ENCODE measurements at regions not wholly inside any gene's neighbourhood (a gene's known extent, or its start where the extent isn't known, plus 50 kb on each side); places are given as distances from the start of the nearest gene placed in this dataset.

DNA sequence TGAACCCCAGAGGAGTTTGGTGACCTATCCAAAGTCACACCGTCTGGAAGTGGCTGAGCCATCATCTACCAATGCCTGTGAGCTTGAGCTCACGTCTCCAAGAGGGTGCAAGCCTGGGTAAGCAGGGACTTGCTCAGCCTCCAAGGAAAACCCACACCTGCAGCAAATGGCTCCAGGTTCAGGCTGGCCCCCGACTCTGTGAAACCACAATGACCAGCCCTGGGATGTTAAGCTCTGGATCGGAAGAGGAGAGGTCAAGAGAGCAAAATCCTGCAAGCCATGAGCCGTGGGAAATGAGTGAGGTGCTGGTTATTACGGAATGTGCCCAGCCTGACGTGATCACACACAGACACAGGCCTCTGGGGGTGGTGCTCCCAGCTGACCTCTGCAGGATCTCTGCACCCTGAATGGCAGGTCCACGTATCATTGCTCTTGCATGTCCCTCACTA is 94.1 kb upstream of the OTOS start:
- TF ChIP-seq, protein P1, sequence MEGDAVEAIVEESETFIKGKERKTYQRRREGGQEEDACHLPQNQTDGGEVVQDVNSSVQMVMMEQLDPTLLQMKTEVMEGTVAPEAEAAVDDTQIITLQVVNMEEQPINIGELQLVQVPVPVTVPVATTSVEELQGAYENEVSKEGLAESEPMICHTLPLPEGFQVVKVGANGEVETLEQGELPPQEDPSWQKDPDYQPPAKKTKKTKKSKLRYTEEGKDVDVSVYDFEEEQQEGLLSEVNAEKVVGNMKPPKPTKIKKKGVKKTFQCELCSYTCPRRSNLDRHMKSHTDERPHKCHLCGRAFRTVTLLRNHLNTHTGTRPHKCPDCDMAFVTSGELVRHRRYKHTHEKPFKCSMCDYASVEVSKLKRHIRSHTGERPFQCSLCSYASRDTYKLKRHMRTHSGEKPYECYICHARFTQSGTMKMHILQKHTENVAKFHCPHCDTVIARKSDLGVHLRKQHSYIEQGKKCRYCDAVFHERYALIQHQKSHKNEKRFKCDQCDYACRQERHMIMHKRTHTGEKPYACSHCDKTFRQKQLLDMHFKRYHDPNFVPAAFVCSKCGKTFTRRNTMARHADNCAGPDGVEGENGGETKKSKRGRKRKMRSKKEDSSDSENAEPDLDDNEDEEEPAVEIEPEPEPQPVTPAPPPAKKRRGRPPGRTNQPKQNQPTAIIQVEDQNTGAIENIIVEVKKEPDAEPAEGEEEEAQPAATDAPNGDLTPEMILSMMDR (IDR thresholded peaks at IDR 0.05) = no peak
- intact Hi-C loops (cut with DNase I) = no loop called here
- DNase-seq (ENCODE audit: low spot score in 2 of 2) = peak in 1 of 2 donors; percentile 59

DNA sequence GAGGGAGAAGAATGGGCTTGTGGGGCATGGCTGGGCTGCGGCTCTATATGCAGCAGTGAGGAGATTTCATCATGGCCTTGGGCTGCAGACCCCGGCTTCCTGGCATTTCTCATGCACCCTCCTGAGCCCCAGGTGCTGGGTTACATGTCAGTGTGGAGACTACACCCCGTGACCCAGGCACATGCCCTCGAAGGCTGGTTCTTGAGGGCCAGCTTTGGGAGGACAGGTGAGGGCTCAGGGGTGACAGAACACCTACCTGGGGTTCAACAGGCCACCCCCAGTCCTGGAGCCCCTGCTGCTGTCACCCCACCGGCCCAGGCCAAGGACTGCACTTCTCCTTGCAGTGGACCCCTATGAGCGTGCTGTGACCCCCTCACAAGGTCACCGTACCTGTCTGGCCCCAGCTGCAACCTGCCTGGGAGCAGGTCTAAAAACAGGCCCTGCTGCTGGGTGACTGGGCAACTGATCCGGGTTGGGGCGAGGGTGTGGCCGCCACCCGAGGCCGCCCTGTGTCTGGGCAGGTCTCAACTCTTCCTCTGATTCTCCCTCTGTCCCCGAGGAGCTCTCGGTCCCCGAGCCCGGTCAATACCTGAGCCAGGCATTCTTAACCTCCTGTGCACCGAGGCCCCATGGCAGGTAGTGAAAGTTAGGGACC is 94.8 kb upstream of the OTOS start:
- Histone ChIP-seq H3K36me3 (no peaks in the 10 kb centered on the region), H3K4me1 (peaks cover 6 to 22% of the 10 kb centered on the region in 2 donors), H3K27me3 (no peaks in the 10 kb centered on the region), H3K4me3 (no peak overlapping the region), H3K27ac (no peak overlapping the region), H3K9me3 (no peaks in the 10 kb centered on the region)
- DNase-seq (ENCODE audit: low spot score in 2 of 2) = peak in 1 of 2 donors; percentile 62
- intact Hi-C loops (cut with DNase I) = no loop called here
- TF ChIP-seq, protein P1 (IDR thresholded peaks at IDR 0.05) = no peak

More for the DNA sequence above, 94.1 kb upstream of the OTOS start:
- Histone ChIP-seq H3K4me1 (peaks cover 6 to 22% of the 10 kb centered on the region in 2 donors), H3K9me3 (peaks cover 0 to under 1% of the 10 kb centered on the region in 2 donors), H3K36me3 (no peaks in the 10 kb centered on the region), H3K4me3 (no peak overlapping the region), H3K27me3 (no peaks in the 10 kb centered on the region), H3K27ac (peak overlapping the region; percentile 53 to 76)

DNA sequence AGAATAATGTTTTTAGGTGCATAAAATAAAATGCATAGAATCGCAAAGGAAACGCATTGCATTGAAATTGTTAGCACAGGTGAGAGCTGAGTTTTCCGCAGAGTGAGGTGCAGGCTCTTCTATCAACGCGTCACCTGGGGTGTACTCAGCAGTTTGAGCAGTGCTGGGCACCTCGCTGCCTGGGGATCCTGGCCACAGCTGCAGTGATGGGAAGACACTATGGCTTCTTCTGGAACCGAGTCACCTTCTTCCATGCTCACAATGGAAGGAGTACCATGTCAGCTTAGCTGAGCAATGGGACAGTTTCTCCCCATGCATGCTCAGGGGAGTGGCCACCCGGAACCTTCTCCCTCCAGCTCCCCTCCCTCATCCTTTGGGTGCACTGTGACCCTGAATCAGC is 95.4 kb upstream of the OTOS start:
- intact Hi-C loops (cut with DNase I) = no loop called here
- H3K9me3 ChIP-seq = no peaks in the 10 kb centered on the region
- H3K4me1 ChIP-seq = peaks cover 6 to 22% of the 10 kb centered on the region in 2 donors
- peak in 1 of 2 donors; percentile 38 for DNase-seq (ENCODE audit: low spot score in 2 of 2)
- H3K27me3 ChIP-seq = no peaks in the 10 kb centered on the region
- TF ChIP-seq, protein P1 (IDR thresholded peaks at IDR 0.05) = no peak
- H3K36me3 ChIP-seq = no peaks in the 10 kb centered on the region
- peak overlapping the region; percentile 45 to 73 for H3K27ac ChIP-seq
- H3K4me3 ChIP-seq = no peak overlapping the region

DNA sequence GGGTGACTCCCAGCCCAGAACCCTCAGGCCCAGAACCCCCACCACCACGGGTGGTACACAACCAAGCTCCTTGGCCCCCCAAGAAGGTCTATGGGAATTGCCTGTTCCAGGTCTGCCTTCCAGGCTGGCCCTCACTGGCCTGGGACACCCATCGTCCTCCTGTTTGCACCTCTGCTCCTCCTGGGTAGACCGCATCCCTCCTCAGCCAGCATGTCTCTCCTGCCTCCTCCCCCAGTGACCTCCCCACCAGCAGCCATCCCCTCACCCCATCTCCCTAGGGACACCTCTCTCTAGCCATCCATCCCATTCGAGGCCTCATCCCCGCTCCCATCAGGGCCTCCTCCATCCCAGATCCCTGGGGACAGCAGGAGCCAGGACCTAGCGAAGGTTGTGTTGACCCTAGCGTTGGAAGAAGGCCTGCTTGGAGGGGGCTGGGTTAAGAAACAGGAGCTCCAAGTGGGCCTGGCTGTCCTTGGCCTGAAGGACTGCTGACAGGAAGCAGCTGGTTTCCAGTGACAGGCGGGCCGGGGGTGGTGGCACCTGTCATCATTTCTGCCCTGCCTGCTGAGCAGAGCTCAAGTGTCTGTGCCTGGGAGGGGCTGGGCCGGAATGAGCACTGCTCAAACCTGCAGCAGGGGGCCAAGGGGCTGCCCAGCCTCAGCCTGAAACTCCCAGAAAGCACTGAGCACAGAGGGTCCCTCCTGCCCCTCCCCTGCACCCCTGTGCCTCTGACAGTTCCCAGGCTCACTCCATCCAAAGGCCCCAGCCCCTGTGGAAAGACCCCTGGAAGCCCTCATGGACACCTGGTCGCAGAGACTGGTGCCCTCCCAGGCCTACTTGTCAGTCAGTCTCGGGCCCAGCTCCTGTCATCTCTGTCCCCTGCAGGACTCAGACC is 96.0 kb upstream of the OTOS start:
- intact Hi-C loops (cut with DNase I) = no loop called here
- peak overlapping the region; percentile 45 to 73 for H3K27ac ChIP-seq

DNA sequence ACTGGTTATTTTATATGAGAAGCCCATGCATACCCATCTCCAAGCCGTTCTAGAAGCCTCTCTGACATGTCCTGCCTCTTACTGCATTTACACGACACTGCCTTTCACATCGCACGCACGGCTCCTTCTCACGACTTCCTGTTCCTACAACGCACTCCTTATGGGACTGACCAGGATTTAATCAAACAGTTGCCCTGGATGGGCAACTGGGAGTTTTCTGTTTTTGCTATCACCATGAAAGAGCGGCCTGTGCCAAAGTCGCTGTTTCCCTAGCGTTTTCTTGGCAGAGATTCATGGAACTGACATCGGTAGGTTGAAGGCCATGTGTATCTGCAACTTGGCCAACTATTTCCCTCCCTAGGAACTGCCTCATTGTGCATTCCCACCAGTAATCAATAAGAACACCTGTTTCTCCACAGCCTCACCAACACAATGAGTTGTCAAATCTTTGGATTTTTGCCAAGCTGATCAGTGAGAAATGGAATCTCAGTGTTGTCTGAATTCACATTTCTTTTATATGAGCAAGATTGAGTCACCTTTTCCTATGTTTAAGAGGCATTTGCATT is 97.2 kb upstream of the OTOS start:
- no peak overlapping the region for H3K4me3 ChIP-seq
- intact Hi-C loops (cut with DNase I) = loop anchor here (1.0 kb wide), 1 partner anchor 14 kb away; no protein-coding TSS in a partner anchor
- DNase-seq (ENCODE audit: low spot score in 2 of 2) = peak in 1 of 2 donors; percentile 65

More for the DNA sequence above, 96.0 kb upstream of the OTOS start:
- H3K4me3 ChIP-seq = no peak overlapping the region
- H3K27me3 ChIP-seq = no peaks in the 10 kb centered on the region
- H3K36me3 ChIP-seq = no peaks in the 10 kb centered on the region
- H3K9me3 ChIP-seq = no peaks in the 10 kb centered on the region
- peak in 1 of 2 donors; percentile 63 for DNase-seq (ENCODE audit: low spot score in 2 of 2)
- H3K4me1 ChIP-seq = peaks cover 6 to 22% of the 10 kb centered on the region in 2 donors
- TF ChIP-seq, protein P1 (IDR thresholded peaks at IDR 0.05) = no peak

More for the DNA sequence above, 97.2 kb upstream of the OTOS start:
- no peaks in the 10 kb centered on the region for H3K9me3 ChIP-seq
- H3K36me3 ChIP-seq = no peaks in the 10 kb centered on the region
- TF ChIP-seq, protein P1 (IDR thresholded peaks at IDR 0.05) = no peak
- H3K4me1 ChIP-seq = peaks cover 6 to 22% of the 10 kb centered on the region in 2 donors
- no peaks in the 10 kb centered on the region for H3K27me3 ChIP-seq
- H3K27ac ChIP-seq = peak overlapping the region; percentile 45 to 73

All from ascending aorta (tissue), 2 donors.